Mammary epithelial cell (primary cell): ENCODE measurements at regions not wholly inside any gene's neighbourhood (a gene's known extent, or its start where the extent isn't known, plus 50 kb on each side); places are given as distances from the start of the nearest gene placed in this dataset.

Experiments
- EZH2 ChIP-seq: IDR thresholded peaks from 2 replicates; pipeline ENCODE4 v1.6.1; 2012; ENCODE audit warnings: low read length, inconsistent platforms, borderline replicate concordance
- TF ChIP-seq, protein P1 (sequence below), 2 donors: IDR thresholded peaks in 1 of 2; conservative IDR thresholded peaks in 1 of 2; 2 replicates each; pipeline ENCODE4 v1.5.1; 2011 to 2012; ENCODE audit warnings: inconsistent platforms in 2 of 2, low read length in 2 of 2, mild to moderate bottlenecking in 2 of 2, control low read depth in 1 of 2, low read depth in 1 of 2; ENCODE audit not compliant: insufficient read depth in 1 of 2; ENCODE audit errors: extremely low read depth in 1 of 2

GRCh38 chr20:50317116-50317515 is 126.5 kb downstream of the CEBPB start:
- TF ChIP-seq, protein P1, sequence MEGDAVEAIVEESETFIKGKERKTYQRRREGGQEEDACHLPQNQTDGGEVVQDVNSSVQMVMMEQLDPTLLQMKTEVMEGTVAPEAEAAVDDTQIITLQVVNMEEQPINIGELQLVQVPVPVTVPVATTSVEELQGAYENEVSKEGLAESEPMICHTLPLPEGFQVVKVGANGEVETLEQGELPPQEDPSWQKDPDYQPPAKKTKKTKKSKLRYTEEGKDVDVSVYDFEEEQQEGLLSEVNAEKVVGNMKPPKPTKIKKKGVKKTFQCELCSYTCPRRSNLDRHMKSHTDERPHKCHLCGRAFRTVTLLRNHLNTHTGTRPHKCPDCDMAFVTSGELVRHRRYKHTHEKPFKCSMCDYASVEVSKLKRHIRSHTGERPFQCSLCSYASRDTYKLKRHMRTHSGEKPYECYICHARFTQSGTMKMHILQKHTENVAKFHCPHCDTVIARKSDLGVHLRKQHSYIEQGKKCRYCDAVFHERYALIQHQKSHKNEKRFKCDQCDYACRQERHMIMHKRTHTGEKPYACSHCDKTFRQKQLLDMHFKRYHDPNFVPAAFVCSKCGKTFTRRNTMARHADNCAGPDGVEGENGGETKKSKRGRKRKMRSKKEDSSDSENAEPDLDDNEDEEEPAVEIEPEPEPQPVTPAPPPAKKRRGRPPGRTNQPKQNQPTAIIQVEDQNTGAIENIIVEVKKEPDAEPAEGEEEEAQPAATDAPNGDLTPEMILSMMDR (conservative IDR thresholded peaks at IDR 0.05 in 1 of 2, IDR thresholded peaks at IDR 0.05 in 1 of 2; ENCODE audit: extremely low read depth in 1 of 2, insufficient read depth in 1 of 2, low read depth in 1 of 2, low read length in 2 of 2): no peak
- TF ChIP-seq EZH2: no peak
